H1 (cell line): ENCODE measurements at regions not wholly inside any gene's neighbourhood (a gene's known extent, or its start where the extent isn't known, plus 50 kb on each side); places are given as distances from the start of the nearest gene placed in this dataset.

Experiments
- CTCF ChIA-PET: fragments of 300-600 bp; sonication (Branson Sonifier 250); formaldehyde crosslinking; loops from one replicate; lab custom pipeline; 2021; ENCODE audit not compliant: partially characterized antibody; lab: Charles Lee
- POLR2A ChIA-PET: fragments of 300-600 bp; sonication (Branson Sonifier 250); formaldehyde crosslinking; loops from one replicate; lab custom pipeline; 2021; ENCODE audit warnings: inconsistent platforms; ENCODE audit not compliant: partially characterized antibody; lab: Charles Lee
- DNase-seq, 2 experiments: peaks; one replicate each; pipeline versions ENCODE4 v3.0.0 to v3.0.0-alpha.2; 2010 to 2022; ENCODE audit warnings: low spot score in 2 of 2, low read depth in 1 of 2, mixed read lengths in 1 of 2
- FAIRE-seq: peaks from 2 replicates; lab custom pipeline; 2011; peaks lifted over from hg19 to GRCh38; lab: Jason Lieb, UNC
- H2AFZ ChIP-seq: 2 replicates; pipeline ENCODE4 v1.8.1; 2012; ENCODE audit warnings: low read length, inconsistent platforms
- H2AK5ac ChIP-seq: 2 replicates; pipeline ENCODE4 v1.6.1; 2013; ENCODE audit warnings: low read depth, low read length
- H2BK120ac ChIP-seq: replicated peaks from 2 replicates; pipeline ENCODE3; 2013; ENCODE audit warnings: low read depth, low read length, inconsistent platforms
- H2BK12ac ChIP-seq: 2 replicates; pipeline ENCODE4 v1.6.1; 2013; ENCODE audit warnings: low read depth, low read length
- H2BK15ac ChIP-seq: 2 replicates; pipeline ENCODE4 v1.6.1; 2013; ENCODE audit warnings: low read length
- H2BK20ac ChIP-seq: 2 replicates; pipeline ENCODE4 v1.6.1; 2013; ENCODE audit warnings: low read length
- H2BK5ac ChIP-seq: 2 replicates; pipeline ENCODE4 v1.6.1; 2013; ENCODE audit warnings: low read depth, low read length
- H3K14ac ChIP-seq: 2 replicates; pipeline ENCODE4 v1.6.1; 2013; ENCODE audit warnings: inconsistent platforms; ENCODE audit not compliant: insufficient read length
- H3K18ac ChIP-seq: 2 replicates; pipeline ENCODE4 v1.6.1; 2013; ENCODE audit warnings: low read length; ENCODE audit errors: extremely low read depth
- H3K23ac ChIP-seq: 2 replicates; pipeline ENCODE4 v1.6.1; 2013; ENCODE audit warnings: inconsistent platforms; ENCODE audit not compliant: insufficient read length
- H3K23me2 ChIP-seq: 2 replicates; pipeline ENCODE4 v1.6.1; 2013; ENCODE audit warnings: low read depth, low read length
- H3K27ac ChIP-seq: 2 replicates; pipeline ENCODE4 v1.6.1; 2011; ENCODE audit warnings: low read depth, low read length, inconsistent platforms
- H3K27me3 ChIP-seq, 4 experiments: replicated peaks in 1 of 4; 1 replicate in 1 of 4; 2 replicates in 3 of 4; pipeline versions ENCODE4 v1.6.1 to v1.8.1; 2011 to 2013; ENCODE audit warnings: low read length in 3 of 4, mild to moderate bottlenecking in 3 of 4, inconsistent platforms in 2 of 4, mixed read lengths in 2 of 4, moderate library complexity in 1 of 4; ENCODE audit not compliant: control insufficient read depth in 3 of 4, insufficient read depth in 3 of 4; ENCODE audit errors: extremely low read depth in 1 of 4
- H3K36me3 ChIP-seq, 4 experiments: 2 replicates each; pipeline versions ENCODE4 v1.6.1 to v1.8.1; 2011 to 2013; ENCODE audit warnings: mild to moderate bottlenecking in 4 of 4, low read length in 3 of 4, moderate library complexity in 2 of 4, control low read depth in 1 of 4, inconsistent platforms in 1 of 4; ENCODE audit not compliant: insufficient read depth in 4 of 4, control insufficient read depth in 2 of 4
- H3K4ac ChIP-seq: replicated peaks from 2 replicates; pipeline ENCODE3; 2013; ENCODE audit warnings: low read length, low read depth, mixed read lengths, inconsistent platforms; ENCODE audit not compliant: insufficient read length
- H3K4me1 ChIP-seq, 4 experiments: replicated peaks in 1 of 4; 1 replicate in 1 of 4; 2 replicates in 3 of 4; pipeline versions ENCODE4 v1.6.1 to v1.8.1; 2011 to 2013; ENCODE audit warnings: low read length in 3 of 4, inconsistent platforms in 2 of 4, mixed read lengths in 1 of 4; ENCODE audit not compliant: insufficient read depth in 4 of 4, control insufficient read depth in 3 of 4
- H3K4me2 ChIP-seq, 2 experiments: 2 replicates each; pipeline versions ENCODE4 v1.6.1 to v1.8.1; 2011 to 2013; ENCODE audit warnings: low read depth in 2 of 2, low read length in 2 of 2, control low read depth in 1 of 2, inconsistent platforms in 1 of 2, mild to moderate bottlenecking in 1 of 2; ENCODE audit not compliant: insufficient read depth in 1 of 2
- H3K4me3 ChIP-seq, 4 experiments: fragments of 200-600, 300-600 bp in 1 of 4; sonication (generic), shearing (Covaris generic), sonication (Bioruptor Twin) in 1 of 4; 2 replicates each; pipeline versions ENCODE4 v1.5.1 to v1.8.1; 2011 to 2016; ENCODE audit warnings: low read length in 4 of 4, low read depth in 3 of 4, control low read depth in 2 of 4, inconsistent platforms in 2 of 4, mild to moderate bottlenecking in 2 of 4, mixed read lengths in 1 of 4, moderate library complexity in 1 of 4; ENCODE audit not compliant: insufficient read depth in 2 of 4; ENCODE audit errors: extremely low read depth in 1 of 4
- H3K56ac ChIP-seq: replicated peaks from 2 replicates; pipeline ENCODE3; 2013; ENCODE audit warnings: low read depth, mild to moderate bottlenecking, mixed read lengths, low read length, inconsistent platforms; ENCODE audit not compliant: insufficient read length
- H3K79me1 ChIP-seq: 2 replicates; pipeline ENCODE4 v1.6.1; 2013; ENCODE audit warnings: low read depth, low read length, control low read depth
- H3K79me2 ChIP-seq, 2 experiments: 2 replicates each; pipeline versions ENCODE4 v1.6.1 to v1.8.1; 2012 to 2013; ENCODE audit warnings: low read length in 2 of 2, mild to moderate bottlenecking in 2 of 2, inconsistent platforms in 1 of 2; ENCODE audit not compliant: insufficient read depth in 2 of 2, control insufficient read depth in 1 of 2
- H3K9ac ChIP-seq, 4 experiments: replicated peaks in 1 of 4; 1 replicate in 1 of 4; 2 replicates in 3 of 4; pipeline versions ENCODE4 v1.6.1 to v1.8.1; 2011 to 2013; ENCODE audit warnings: low read depth in 3 of 4, low read length in 3 of 4, control low read depth in 2 of 4, mild to moderate bottlenecking in 2 of 4, moderate library complexity in 2 of 4, inconsistent platforms in 1 of 4; ENCODE audit errors: extremely low read depth in 1 of 4
- H3K9me3 ChIP-seq, 2 experiments: 2 replicates each; pipeline versions ENCODE4 v1.6.1 to v1.8.1; 2012 to 2013; ENCODE audit warnings: mild to moderate bottlenecking in 2 of 2, moderate library complexity in 2 of 2, control low read depth in 1 of 2, inconsistent platforms in 1 of 2, low read depth in 1 of 2, low read length in 1 of 2, mixed read lengths in 1 of 2; ENCODE audit not compliant: insufficient read depth in 2 of 2
- H4K20me1 ChIP-seq, 2 experiments: replicated peaks in 1 of 2; 2 replicates each; pipeline versions ENCODE3 to v1.8.1; 2011 to 2013; ENCODE audit warnings: inconsistent platforms in 2 of 2, low read length in 2 of 2, mild to moderate bottlenecking in 1 of 2; ENCODE audit not compliant: insufficient read depth in 2 of 2, control insufficient read depth in 1 of 2
- H4K5ac ChIP-seq: 2 replicates; pipeline ENCODE4 v1.6.1; 2013; ENCODE audit warnings: low read length, low read depth, mixed read lengths, inconsistent platforms; ENCODE audit not compliant: insufficient read length
- H4K8ac ChIP-seq: 2 replicates; pipeline ENCODE4 v1.8.0; 2013; ENCODE audit warnings: mild to moderate bottlenecking, moderate library complexity, low read length, inconsistent platforms; ENCODE audit not compliant: insufficient read depth; ENCODE audit errors: extremely low read depth
- H4K91ac ChIP-seq: replicated peaks from 2 replicates; pipeline ENCODE3; 2013; ENCODE audit warnings: low read length, mixed read lengths, inconsistent platforms; ENCODE audit not compliant: insufficient read length
- BCL11A ChIP-seq, 2 experiments: IDR thresholded peaks; one replicate each; pipeline ENCODE4 v1.6.1; 2011; ENCODE audit warnings: low read depth in 2 of 2, low read length in 2 of 2, mild to moderate bottlenecking in 2 of 2
- CHD1 ChIP-seq: IDR thresholded peaks from 2 replicates; pipeline ENCODE4 v1.6.1; 2012; ENCODE audit warnings: low read depth, low read length, improper control_type of control experiment
- CREB1 ChIP-seq: IDR thresholded peaks from 2 replicates; pipeline ENCODE4 v1.6.1; 2012; ENCODE audit warnings: inconsistent platforms
- CTBP2 ChIP-seq: IDR thresholded peaks from 2 replicates; pipeline ENCODE4 v1.7.0; 2011; ENCODE audit warnings: borderline replicate concordance, mild to moderate bottlenecking, moderate library complexity, mixed read lengths, low read length; ENCODE audit not compliant: insufficient read depth, insufficient read length
- EGR1 ChIP-seq: IDR thresholded peaks from 2 replicates; pipeline ENCODE4 v1.6.1; 2011; ENCODE audit warnings: low read depth, low read length, borderline replicate concordance
- FOSL1 ChIP-seq: IDR thresholded peaks from 2 replicates; pipeline ENCODE4 v1.6.1; 2011; ENCODE audit warnings: mild to moderate bottlenecking, low read depth, low read length, moderate library complexity; ENCODE audit not compliant: insufficient read depth
- GTF2F1 ChIP-seq: IDR thresholded peaks from 2 replicates; pipeline ENCODE4 v1.6.1; 2012; ENCODE audit warnings: low read depth, low read length, improper control_type of control experiment, borderline replicate concordance
- MAFK ChIP-seq: IDR thresholded peaks from 2 replicates; pipeline ENCODE4 v1.6.1; 2012; ENCODE audit warnings: low read depth, mild to moderate bottlenecking, improper control_type of control experiment, low read length
- RNF2 ChIP-seq: fragments of 200-900, 300-1000 bp; sonication (generic); IDR thresholded peaks from 2 replicates; pipeline ENCODE4 v1.7.1; 2016; ENCODE audit warnings: borderline replicate concordance, low read depth, mild to moderate bottlenecking, antibody characterized with exemption, low read length; ENCODE audit not compliant: poor library complexity, severe bottlenecking; ENCODE audit errors: missing control alignments
- TBP ChIP-seq: IDR thresholded peaks from 2 replicates; pipeline ENCODE4 v1.6.1; 2011; ENCODE audit warnings: low read depth, low read length, improper control_type of control experiment
- TEAD4 ChIP-seq: IDR thresholded peaks from 2 replicates; pipeline ENCODE4 v1.6.1; 2012; ENCODE audit warnings: low read depth, low read length, inconsistent platforms, mixed read lengths
- YY1 ChIP-seq: IDR thresholded peaks from 2 replicates; pipeline ENCODE4 v1.6.1; 2011; ENCODE audit warnings: low read depth, mild to moderate bottlenecking, low read length
- WGBS, 2 experiments: shearing (Covaris generic) in 1 of 2; methylation state at CpG; one replicate each; pipeline versions ENCODE4 v1.1.6 to v1.1.7; 2013 to 2015; ENCODE audit warnings: low lambda C conversion rate in 2 of 2, mixed read lengths in 2 of 2, inconsistent platforms in 1 of 2, low coverage in 1 of 2, missing lambda C conversion rate in 1 of 2; ENCODE audit not compliant: insufficient replicate concordance in 2 of 2, insufficient coverage in 1 of 2, insufficient read length in 1 of 2; ENCODE audit errors: extremely low coverage in 1 of 2, missing lambda C conversion rate in 1 of 2; 5-methylcytosine and 5-hydroxymethylcytosine counted together
- TF ChIP-seq, protein P1 (sequence below): IDR thresholded peaks from 2 replicates; pipeline ENCODE4 v1.6.1; 2012; ENCODE audit warnings: inconsistent platforms
- TF ChIP-seq, protein P2 (sequence below): IDR thresholded peaks from 2 replicates; pipeline ENCODE4 v1.6.1; 2011; ENCODE audit warnings: low read length, improper control_type of control experiment

DNA sequence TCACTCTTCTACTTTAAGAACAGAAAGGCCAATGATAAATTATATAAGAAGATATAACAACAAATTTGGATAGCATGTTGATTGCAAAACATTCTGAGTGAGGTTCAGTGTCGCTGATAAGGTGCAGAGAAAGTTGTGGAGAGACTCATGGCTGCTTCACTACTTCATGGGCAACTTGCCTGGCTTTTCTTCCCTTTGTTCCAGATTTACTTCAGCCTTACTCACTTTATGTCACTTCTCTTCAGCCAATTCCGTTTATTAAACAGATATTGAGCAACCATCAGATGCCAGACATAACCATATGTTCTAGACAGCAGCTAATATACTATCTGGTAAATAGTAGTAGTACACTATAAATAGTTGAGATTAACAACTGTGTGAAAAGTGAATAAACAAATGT, 150.0 kb upstream of the CHL1 start:
- no peaks in the 10 kb centered on the region for H3K27me3 ChIP-seq
- H3K27ac ChIP-seq, result no peak overlapping the region
- no peak overlapping the region for H4K5ac ChIP-seq
- no peak overlapping the region for H3K9ac ChIP-seq
- no peaks in the 10 kb centered on the region for H3K79me2 ChIP-seq
- DNase-seq (no peak), FAIRE-seq (no peak)
- H3K18ac ChIP-seq, result no peak overlapping the region
- POLR2A ChIA-PET, result no interaction called here
- no peak overlapping the region for H2BK5ac ChIP-seq
- H2BK12ac ChIP-seq, result no peak overlapping the region
- H3K4ac ChIP-seq, result no peak overlapping the region
- H3K4me3 ChIP-seq, result no peak overlapping the region
- H4K91ac ChIP-seq, result no peak overlapping the region
- no peaks in the 10 kb centered on the region for H3K4me1 ChIP-seq
- CTCF ChIA-PET, result interaction anchor here (1.5 to 4.7 kb wide), 2 partner anchors 161 to 308 kb away, joined by 3 to 29 read pairs; no protein-coding TSS in a partner anchor
- H4K8ac ChIP-seq, result no peak overlapping the region
- no peak overlapping the region for H3K23ac ChIP-seq
- H3K23me2 ChIP-seq, result no peaks in the 10 kb centered on the region
- no peak overlapping the region for H2BK20ac ChIP-seq
- H2AK5ac ChIP-seq, result no peak overlapping the region
- H2BK120ac ChIP-seq, result no peak overlapping the region
- H3K36me3 ChIP-seq, result no peaks in the 10 kb centered on the region
- H2BK15ac ChIP-seq, result no peak overlapping the region
- H3K4me2 ChIP-seq, result no peak overlapping the region
- no peak overlapping the region for H3K14ac ChIP-seq
- no peaks in the 10 kb centered on the region for H3K9me3 ChIP-seq
- H2AFZ ChIP-seq, result no peak overlapping the region
- no peak overlapping the region for H3K56ac ChIP-seq
- 90% methylated on average over 2 of the region's 2 CpGs; no CpG with 5 or more reads in 1 of the 2 experiments for whole genome bisulfite sequencing, 2 experiments
- H3K79me1 ChIP-seq, result no peaks in the 10 kb centered on the region
- no peaks in the 10 kb centered on the region for H4K20me1 ChIP-seq
- TF ChIP-seq BCL11A (IDR thresholded peaks at IDR 0.05; ENCODE audit: low read depth in 2 of 2, low read length in 2 of 2) (no peak), TEAD4 (no peak), GTF2F1 (no peak), CREB1 (no peak), EGR1 (no peak), TBP (no peak), FOSL1 (no peak), RNF2 (no peak), CTBP2 (no peak), MAFK (no peak), CHD1 (no peak), YY1 (no peak)
- TF ChIP-seq, protein P1, sequence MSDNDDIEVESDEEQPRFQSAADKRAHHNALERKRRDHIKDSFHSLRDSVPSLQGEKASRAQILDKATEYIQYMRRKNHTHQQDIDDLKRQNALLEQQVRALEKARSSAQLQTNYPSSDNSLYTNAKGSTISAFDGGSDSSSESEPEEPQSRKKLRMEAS, result no peak
- TF ChIP-seq, protein P2, sequence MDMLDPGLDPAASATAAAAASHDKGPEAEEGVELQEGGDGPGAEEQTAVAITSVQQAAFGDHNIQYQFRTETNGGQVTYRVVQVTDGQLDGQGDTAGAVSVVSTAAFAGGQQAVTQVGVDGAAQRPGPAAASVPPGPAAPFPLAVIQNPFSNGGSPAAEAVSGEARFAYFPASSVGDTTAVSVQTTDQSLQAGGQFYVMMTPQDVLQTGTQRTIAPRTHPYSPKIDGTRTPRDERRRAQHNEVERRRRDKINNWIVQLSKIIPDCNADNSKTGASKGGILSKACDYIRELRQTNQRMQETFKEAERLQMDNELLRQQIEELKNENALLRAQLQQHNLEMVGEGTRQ, result no peak
